ENCODE measurements at regions not wholly inside any gene's neighbourhood (a gene's known extent, or its start where the extent isn't known, plus 50 kb on each side); places are given as distances from the start of the nearest gene placed in this dataset.

- no peak for ATAC-seq
Observed at GRCh38 chr15:77749998-77750540, 117.4 kb upstream of the LINGO1 start.

- no peak for ATAC-seq
Observed at GRCh38 chr15:77749236-77749997, 116.7 kb upstream of the LINGO1 start.

GRCh38 chr15:77748078-77749064 lies 115.7 kb upstream of the LINGO1 start:
- ATAC-seq = no peak

- ATAC-seq = no peak
Observed at GRCh38 chr15:77747175-77748077, 114.7 kb upstream of the LINGO1 start.

GRCh38 chr15:77746254-77747174 lies 113.8 kb upstream of the LINGO1 start:
- ATAC-seq = no peak

GRCh38 chr15:77744398-77744797 lies 111.7 kb upstream of the LINGO1 start:
- ATAC-seq = no peak

- ATAC-seq = no peak
Observed at GRCh38 chr15:77742570-77742969, 109.9 kb upstream of the LINGO1 start.

GRCh38 chr15:77742127-77742526 lies 109.4 kb upstream of the LINGO1 start:
- no peak for ATAC-seq

- no peak for ATAC-seq
Observed at GRCh38 chr15:77741106-77741505, 108.4 kb upstream of the LINGO1 start.

- no peak for ATAC-seq
Observed at GRCh38 chr15:77739591-77740378, 107.1 kb upstream of the LINGO1 start.

GRCh38 chr15:77738441-77739302 lies 106.0 kb upstream of the LINGO1 start:
- ATAC-seq = no peak

- no peak for ATAC-seq
Observed at GRCh38 chr15:77738038-77738370, 105.3 kb upstream of the LINGO1 start.

- ATAC-seq = no peak
Observed at GRCh38 chr15:77737238-77738037, 104.7 kb upstream of the LINGO1 start.

- no peak for ATAC-seq
Observed at GRCh38 chr15:77734306-77734705, 101.6 kb upstream of the LINGO1 start.

GRCh38 chr15:77733579-77734300 lies 101.0 kb upstream of the LINGO1 start:
- ATAC-seq = no peak

- no peak for ATAC-seq
Observed at GRCh38 chr15:77732514-77733335, 100.0 kb upstream of the LINGO1 start.

- ATAC-seq = no peak
Observed at GRCh38 chr15:77731945-77732344, 99.2 kb upstream of the LINGO1 start.

Measured in activated CD4-positive, CD25-positive, alpha-beta regulatory T cell treated with anti-CD3 and anti-CD28 coated beads, Interleukin-2, amount 50 U/mL, for 24 hours (primary cell).